ENCODE measurements at regions not wholly inside any gene's neighbourhood (a gene's known extent, or its start where the extent isn't known, plus 50 kb on each side); places are given as distances from the start of the nearest gene placed in this dataset.
A peak's percentile ranks its signal among the peaks of the same experiment; 100 is the strongest.

- H3K4me1 ChIP-seq (ENCODE audit: insufficient read depth, poor library complexity, severe bottlenecking) = peaks cover 69% of the 10 kb centered on the region
- peak overlapping the region; percentile 25 for H3K4me3 ChIP-seq (ENCODE audit: severe bottlenecking)
- H3K9me3 ChIP-seq (ENCODE audit: severe bottlenecking) = no peaks in the 10 kb centered on the region
- peaks cover 17% of the 10 kb centered on the region for H3K36me3 ChIP-seq (ENCODE audit: low read depth)
- TF ChIP-seq, protein P1, sequence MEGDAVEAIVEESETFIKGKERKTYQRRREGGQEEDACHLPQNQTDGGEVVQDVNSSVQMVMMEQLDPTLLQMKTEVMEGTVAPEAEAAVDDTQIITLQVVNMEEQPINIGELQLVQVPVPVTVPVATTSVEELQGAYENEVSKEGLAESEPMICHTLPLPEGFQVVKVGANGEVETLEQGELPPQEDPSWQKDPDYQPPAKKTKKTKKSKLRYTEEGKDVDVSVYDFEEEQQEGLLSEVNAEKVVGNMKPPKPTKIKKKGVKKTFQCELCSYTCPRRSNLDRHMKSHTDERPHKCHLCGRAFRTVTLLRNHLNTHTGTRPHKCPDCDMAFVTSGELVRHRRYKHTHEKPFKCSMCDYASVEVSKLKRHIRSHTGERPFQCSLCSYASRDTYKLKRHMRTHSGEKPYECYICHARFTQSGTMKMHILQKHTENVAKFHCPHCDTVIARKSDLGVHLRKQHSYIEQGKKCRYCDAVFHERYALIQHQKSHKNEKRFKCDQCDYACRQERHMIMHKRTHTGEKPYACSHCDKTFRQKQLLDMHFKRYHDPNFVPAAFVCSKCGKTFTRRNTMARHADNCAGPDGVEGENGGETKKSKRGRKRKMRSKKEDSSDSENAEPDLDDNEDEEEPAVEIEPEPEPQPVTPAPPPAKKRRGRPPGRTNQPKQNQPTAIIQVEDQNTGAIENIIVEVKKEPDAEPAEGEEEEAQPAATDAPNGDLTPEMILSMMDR (IDR thresholded peaks at IDR 0.05; ENCODE audit: poor library complexity, severe bottlenecking) = no peak
- H3K27ac ChIP-seq (ENCODE audit: poor library complexity, severe bottlenecking) = peak overlapping the region; percentile 95
- DNase-seq (ENCODE audit: low spot score) = peak; percentile 64
- peak; percentile 56 for ATAC-seq (ENCODE audit: low read depth)
- H3K27me3 ChIP-seq (ENCODE audit: insufficient read depth, poor library complexity, severe bottlenecking) = no peaks in the 10 kb centered on the region
These were observed 222.9 kb upstream of the CELF2 start for GRCh38 chr10:10794791-10795191.

DNA sequence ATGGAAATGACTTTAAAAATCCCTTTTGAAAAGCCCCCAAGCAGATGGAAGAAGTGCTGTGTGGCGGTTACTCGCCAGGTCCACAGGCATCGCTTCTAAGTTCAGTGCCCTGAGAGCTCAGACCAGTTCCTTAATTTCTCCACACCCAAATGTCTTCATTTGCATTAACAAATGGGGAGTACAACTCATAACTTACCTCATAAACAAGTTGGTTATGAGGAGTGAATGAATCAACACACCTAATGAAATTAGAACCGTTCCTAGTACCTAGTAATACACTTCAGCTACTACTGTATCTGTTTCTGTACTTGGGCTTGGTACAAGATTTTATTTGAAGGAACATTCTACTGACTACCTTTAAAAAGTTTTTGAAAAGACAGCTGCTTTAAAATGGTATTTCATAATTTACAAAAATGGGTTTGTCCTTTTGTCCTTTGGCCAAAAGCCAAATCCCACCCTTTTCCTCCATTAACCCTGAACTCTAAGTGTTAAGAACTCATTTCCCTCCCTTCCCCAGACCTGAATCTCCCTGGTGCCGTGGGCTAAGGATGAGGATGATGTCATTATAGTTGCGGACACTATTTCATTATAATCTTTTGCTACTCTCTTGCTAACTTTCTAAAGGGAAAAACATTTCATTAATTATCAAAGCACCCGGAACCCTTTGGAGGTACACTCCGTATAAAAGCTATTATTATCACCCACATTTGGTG is 221.5 kb upstream of the CELF2 start:
- Histone ChIP-seq H3K27me3 (ENCODE audit: insufficient read depth, poor library complexity, severe bottlenecking) (no peaks in the 10 kb centered on the region), H3K4me1 (ENCODE audit: insufficient read depth, poor library complexity, severe bottlenecking) (peaks cover 69% of the 10 kb centered on the region), H3K27ac (ENCODE audit: poor library complexity, severe bottlenecking) (peak overlapping the region; percentile 95), H3K36me3 (ENCODE audit: low read depth) (peaks cover 6% of the 10 kb centered on the region), H3K4me3 (ENCODE audit: severe bottlenecking) (no peak overlapping the region), H3K9me3 (ENCODE audit: severe bottlenecking) (no peaks in the 10 kb centered on the region)
- DNase-seq (ENCODE audit: low spot score) (no peak), ATAC-seq (ENCODE audit: low read depth) (no peak)
- TF ChIP-seq, protein P1 (IDR thresholded peaks at IDR 0.05; ENCODE audit: poor library complexity, severe bottlenecking) = no peak

GRCh38 chr10:10796774-10797415 is 220.8 kb upstream of the CELF2 start:
- peak overlapping the region; percentile 95 for H3K27ac ChIP-seq (ENCODE audit: poor library complexity, severe bottlenecking)
- peaks cover under 1% of the 10 kb centered on the region for H3K36me3 ChIP-seq (ENCODE audit: low read depth)
- no peak overlapping the region for H3K4me3 ChIP-seq (ENCODE audit: severe bottlenecking)
- no peaks in the 10 kb centered on the region for H3K9me3 ChIP-seq (ENCODE audit: severe bottlenecking)
- ATAC-seq (ENCODE audit: low read depth) = peak; percentile 62
- TF ChIP-seq, protein P1 (IDR thresholded peaks at IDR 0.05; ENCODE audit: poor library complexity, severe bottlenecking) = no peak
- H3K4me1 ChIP-seq (ENCODE audit: insufficient read depth, poor library complexity, severe bottlenecking) = peaks cover 65% of the 10 kb centered on the region
- DNase-seq (ENCODE audit: low spot score) = no peak
- H3K27me3 ChIP-seq (ENCODE audit: insufficient read depth, poor library complexity, severe bottlenecking) = no peaks in the 10 kb centered on the region

DNA sequence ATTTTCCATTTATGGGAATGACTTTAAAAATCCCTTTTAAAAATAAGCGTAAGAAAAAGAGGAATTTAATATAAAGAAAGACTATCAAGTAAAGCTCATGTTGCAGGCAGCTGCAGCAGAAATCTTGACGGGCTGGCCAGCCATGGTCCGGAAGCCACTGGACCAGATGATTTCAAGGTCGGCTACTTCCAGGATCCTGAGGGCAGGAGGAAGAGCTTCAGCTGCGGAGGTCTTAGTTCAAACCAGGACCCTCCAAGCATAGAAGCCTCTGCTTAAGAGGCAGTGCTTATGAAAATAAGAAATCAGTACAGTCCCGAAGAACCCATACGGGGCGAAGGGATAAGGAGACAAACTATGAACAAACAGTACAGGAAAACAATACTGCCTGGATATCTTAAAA is 220.2 kb upstream of the CELF2 start:
- Histone ChIP-seq H3K4me3 (ENCODE audit: severe bottlenecking) (no peak overlapping the region), H3K4me1 (ENCODE audit: insufficient read depth, poor library complexity, severe bottlenecking) (peaks cover 59% of the 10 kb centered on the region), H3K9me3 (ENCODE audit: severe bottlenecking) (no peaks in the 10 kb centered on the region), H3K36me3 (ENCODE audit: low read depth) (no peaks in the 10 kb centered on the region), H3K27ac (ENCODE audit: poor library complexity, severe bottlenecking) (peak overlapping the region; percentile 95), H3K27me3 (ENCODE audit: insufficient read depth, poor library complexity, severe bottlenecking) (no peaks in the 10 kb centered on the region)
- no peak for ATAC-seq (ENCODE audit: low read depth)
- TF ChIP-seq, protein P1 (IDR thresholded peaks at IDR 0.05; ENCODE audit: poor library complexity, severe bottlenecking) = no peak
- no peak for DNase-seq (ENCODE audit: low spot score)

All from RWPE2 (cell line).